IMR-90 (cell line): ENCODE measurements at regions not wholly inside any gene's neighbourhood (a gene's known extent, or its start where the extent isn't known, plus 50 kb on each side); places are given as distances from the start of the nearest gene placed in this dataset.

Experiments used
- ATAC-seq: fragments of 200-7000 bp; cut with Tn5 transposase; 2 replicates; pipeline ENCODE4 v1.9.1; 2020; ENCODE audit warnings: low read depth, mild to moderate bottlenecking, moderate library complexity
- BruUV-seq: library from RNA; stranded (reverse); fragments of 400-500 nt; replicated peaks from 2 replicates; lab custom pipeline; 2021; lab: Mats Ljungman, UMichigan
- CTCF ChIA-PET: fragments of 300-600 bp; formaldehyde crosslinking; extraction: SDS; loops from one replicate; lab custom pipeline; 2021; ENCODE audit warnings: antibody characterized with exemption; lab: Yijun Ruan, JAX
- POLR2A ChIA-PET: fragments of 300-600 bp; sonication (Branson Sonifier 250); formaldehyde crosslinking; loops from one replicate; lab custom pipeline; 2022; ENCODE audit warnings: antibody characterized with exemption; ENCODE audit not compliant: unreplicated experiment; lab: Charles Lee
- DNase-seq: peaks from one replicate; pipeline ENCODE4 v3.0.0; 2013
- H2AFZ ChIP-seq: replicated peaks from 2 replicates; pipeline ENCODE3; 2013; ENCODE audit warnings: low read length, mild to moderate bottlenecking; ENCODE audit not compliant: poor library complexity
- H2AK5ac ChIP-seq: 2 replicates; pipeline ENCODE4 v1.6.1; 2013; ENCODE audit warnings: low read depth, low read length, inconsistent platforms
- H2AK9ac ChIP-seq: replicated peaks from 2 replicates; pipeline ENCODE3; 2013; ENCODE audit warnings: mild to moderate bottlenecking, low read depth, low read length, moderate library complexity; ENCODE audit not compliant: poor library complexity
- H2BK120ac ChIP-seq: 2 replicates; pipeline ENCODE4 v1.6.1; 2013; ENCODE audit warnings: low read depth, low read length, inconsistent platforms
- H2BK15ac ChIP-seq: 3 replicates; pipeline ENCODE4 v1.6.1; 2013; ENCODE audit warnings: low read depth, low read length, inconsistent platforms
- H2BK20ac ChIP-seq: 2 replicates; pipeline ENCODE4 v1.6.1; 2013; ENCODE audit warnings: low read depth, mild to moderate bottlenecking, inconsistent platforms, low read length, moderate library complexity
- H2BK5ac ChIP-seq: 2 replicates; pipeline ENCODE4 v1.6.1; 2013; ENCODE audit warnings: mild to moderate bottlenecking, low read depth, low read length, inconsistent platforms; ENCODE audit not compliant: poor library complexity, severe bottlenecking
- H3K14ac ChIP-seq: replicated peaks from 2 replicates; pipeline ENCODE4 v1.6.1; 2013; ENCODE audit warnings: low read depth, low read length, inconsistent platforms
- H3K18ac ChIP-seq: 2 replicates; pipeline ENCODE4 v1.6.1; 2013; ENCODE audit warnings: low read depth, low read length, control low read depth
- H3K23ac ChIP-seq: 2 replicates; pipeline ENCODE4 v1.6.1; 2013; ENCODE audit warnings: low read depth, low read length, inconsistent platforms
- H3K27ac ChIP-seq: 2 replicates; pipeline ENCODE4 v1.5.1; 2013; ENCODE audit warnings: mild to moderate bottlenecking, control low read depth, low read length; ENCODE audit not compliant: insufficient read depth
- H3K27me3 ChIP-seq: 2 replicates; pipeline ENCODE4 v1.6.1; 2013; ENCODE audit warnings: low read length; ENCODE audit not compliant: control insufficient read depth, insufficient read depth
- H3K36me3 ChIP-seq: 2 replicates; pipeline ENCODE4 v1.6.1; 2013; ENCODE audit warnings: low read length, mixed read lengths; ENCODE audit not compliant: control insufficient read depth, insufficient read depth
- H3K4ac ChIP-seq: 2 replicates; pipeline ENCODE4 v1.6.1; 2013; ENCODE audit warnings: low read depth, low read length, inconsistent platforms
- H3K4me1 ChIP-seq: 2 replicates; pipeline ENCODE4 v1.6.1; 2013; ENCODE audit warnings: low read length, mixed read lengths; ENCODE audit not compliant: control insufficient read depth, insufficient read depth
- H3K4me2 ChIP-seq: 2 replicates; pipeline ENCODE4 v1.6.1; 2013; ENCODE audit warnings: low read depth, mild to moderate bottlenecking, control low read depth, low read length, moderate library complexity
- H3K4me3 ChIP-seq: 2 replicates; pipeline ENCODE4 v1.5.1; 2013; ENCODE audit warnings: low read depth, mild to moderate bottlenecking, control low read depth, low read length, moderate library complexity; ENCODE audit not compliant: insufficient read depth
- H3K56ac ChIP-seq: 2 replicates; pipeline ENCODE4 v1.6.1; 2013; ENCODE audit warnings: low read length, inconsistent platforms; ENCODE audit not compliant: insufficient read depth; ENCODE audit errors: extremely low read depth
- H3K79me1 ChIP-seq, 2 experiments: 2 replicates each; pipeline ENCODE4 v1.6.1; 2013; ENCODE audit warnings: low read length in 2 of 2, inconsistent platforms in 1 of 2, low read depth in 1 of 2
- H3K9ac ChIP-seq: 2 replicates; pipeline ENCODE4 v1.6.1; 2013; ENCODE audit warnings: low read depth, low read length, control low read depth
- H3K9me1 ChIP-seq: 2 replicates; pipeline ENCODE4 v1.6.1; 2013; ENCODE audit warnings: low read length, inconsistent platforms; ENCODE audit not compliant: insufficient read depth
- H3K9me3 ChIP-seq: 2 replicates; pipeline ENCODE4 v1.6.1; 2013; ENCODE audit warnings: low read length; ENCODE audit not compliant: control insufficient read depth, insufficient read depth
- H4K20me1 ChIP-seq: 2 replicates; pipeline ENCODE4 v1.6.1; 2013; ENCODE audit warnings: low read length, inconsistent platforms; ENCODE audit not compliant: insufficient read depth
- H4K5ac ChIP-seq: 2 replicates; pipeline ENCODE4 v1.6.1; 2013; ENCODE audit warnings: mild to moderate bottlenecking, low read depth, low read length, control low read depth
- H4K8ac ChIP-seq, 2 experiments: 2 replicates each; pipeline ENCODE4 v1.6.1; 2013; ENCODE audit warnings: low read depth in 2 of 2, low read length in 2 of 2, control low read depth in 1 of 2, inconsistent platforms in 1 of 2
- H4K91ac ChIP-seq: 2 replicates; pipeline ENCODE4 v1.6.1; 2013; ENCODE audit warnings: low read depth, low read length, inconsistent platforms; ENCODE audit not compliant: insufficient read depth
- BHLHE40 ChIP-seq: fragments of 150-350 bp; IDR thresholded peaks from 2 replicates; pipeline ENCODE4 v1.6.1; 2016; ENCODE audit warnings: mild to moderate bottlenecking, low read depth, low read length
- CEBPB ChIP-seq: IDR thresholded peaks from 2 replicates; pipeline ENCODE4 v1.6.1; 2012; ENCODE audit warnings: low read depth, low read length, improper control_type of control experiment
- CHD1 ChIP-seq: IDR thresholded peaks from 2 replicates; pipeline ENCODE4 v1.6.1; 2012; ENCODE audit warnings: low read depth, low read length, improper control_type of control experiment
- ELK1 ChIP-seq: fragments of 150-350 bp; IDR thresholded peaks from 2 replicates; pipeline ENCODE4 v1.6.1; 2016; ENCODE audit warnings: low read depth, mild to moderate bottlenecking, low read length, moderate library complexity, borderline replicate concordance
- MAZ ChIP-seq: IDR thresholded peaks from 2 replicates; pipeline ENCODE4 v1.6.1; 2012; ENCODE audit warnings: low read depth, mild to moderate bottlenecking, low read length, improper control_type of control experiment, moderate library complexity, borderline replicate concordance
- MXI1 ChIP-seq: IDR thresholded peaks from 2 replicates; pipeline ENCODE4 v1.6.1; 2012; ENCODE audit warnings: low read depth, mild to moderate bottlenecking, low read length, moderate library complexity, borderline replicate concordance
- POLR2A ChIP-seq: IDR thresholded peaks from 2 replicates; pipeline ENCODE4 v1.6.1; 2012; ENCODE audit warnings: mild to moderate bottlenecking, low read depth, low read length
- RAD21 ChIP-seq: IDR thresholded peaks from 2 replicates; pipeline ENCODE4 v1.6.1; 2012; ENCODE audit warnings: low read length, improper control_type of control experiment
- RFX5 ChIP-seq: IDR thresholded peaks from 2 replicates; pipeline ENCODE4 v1.8.0; 2012; ENCODE audit warnings: low read depth, mild to moderate bottlenecking, low read length, moderate library complexity
- WGBS, 2 experiments: methylation state at CpG; one replicate each; pipeline versions ENCODE4 v1.1.5 to v1.1.7; 2013; ENCODE audit warnings: missing lambda C conversion rate in 2 of 2; ENCODE audit not compliant: insufficient read length in 1 of 2; ENCODE audit errors: extremely low coverage in 2 of 2; 5-methylcytosine and 5-hydroxymethylcytosine counted together
- dilution Hi-C: fragments of 300-500 bp; cut with HindIII; formaldehyde crosslinking; loops from one replicate; pipeline ENCODE4 v1.14.3; 2018; ENCODE audit warnings: low sequenced_read_pairs; ENCODE audit not compliant: unreplicated experiment
- in situ Hi-C: fragments of 300-500 bp; cut with MboI; formaldehyde crosslinking; loops from 3 replicates; pipeline ENCODE4 v1.14.3; 2019; ENCODE audit warnings: low sequenced_read_pairs, inconsistent platforms, mixed read lengths
- intact Hi-C: fragments of 100-400 bp; cut with micrococcal nuclease; formaldehyde crosslinking; loops from 2 replicates; pipeline ENCODE4 v1.10.0; 2022
- TF ChIP-seq, protein P1 (sequence below): conservative IDR thresholded peaks from 2 replicates; pipeline ENCODE4 v1.5.1; 2012; ENCODE audit warnings: mild to moderate bottlenecking, low read depth, low read length, improper control_type of control experiment
- TF ChIP-seq, protein P2 (sequence below): fragments of 150-350 bp; IDR thresholded peaks from 2 replicates; pipeline ENCODE4 v1.6.1; 2017; ENCODE audit warnings: mild to moderate bottlenecking, antibody characterized with exemption, low read length, low read depth

GRCh38 chr3:116981089-116981488 lies 271.5 kb downstream of the TUSC7 start:
- CTCF ChIA-PET = no interaction called here
- H2BK5ac ChIP-seq = no peak overlapping the region
- H2AK9ac ChIP-seq = no peak overlapping the region
- H3K23ac ChIP-seq = no peak overlapping the region
- BruUV-seq = no TSS peak
- H3K27me3 ChIP-seq = no peaks in the 10 kb centered on the region
- POLR2A ChIA-PET = no interaction called here
- ATAC-seq (no peak), DNase-seq (no peak)
- no peak overlapping the region for H3K14ac ChIP-seq
- H4K5ac ChIP-seq = no peak overlapping the region
- H3K9me3 ChIP-seq = no peaks in the 10 kb centered on the region
- intact Hi-C loops (no loop called here), in situ Hi-C loops (no loop called here), dilution Hi-C loops (no loop called here)
- no peak overlapping the region for H4K8ac ChIP-seq
- H4K91ac ChIP-seq = no peak overlapping the region
- H3K56ac ChIP-seq = no peak overlapping the region
- WGBS, 2 experiments = no CpG with 5 or more reads among the region's 5 CpGs
- H3K27ac ChIP-seq = no peak overlapping the region
- no peak overlapping the region for H3K4ac ChIP-seq
- no peak overlapping the region for H3K9ac ChIP-seq
- no peak overlapping the region for H3K4me2 ChIP-seq
- H3K79me1 ChIP-seq = no peaks in the 10 kb centered on the region
- H3K18ac ChIP-seq = no peak overlapping the region
- no peak overlapping the region for H2AFZ ChIP-seq
- H4K20me1 ChIP-seq = no peaks in the 10 kb centered on the region
- no peak overlapping the region for H2BK20ac ChIP-seq
- no peaks in the 10 kb centered on the region for H3K9me1 ChIP-seq
- H3K4me3 ChIP-seq = no peak overlapping the region
- H2AK5ac ChIP-seq = no peak overlapping the region
- no peak overlapping the region for H2BK15ac ChIP-seq
- no peaks in the 10 kb centered on the region for H3K4me1 ChIP-seq
- no peak overlapping the region for H2BK120ac ChIP-seq
- no peak for TF ChIP-seq BHLHE40
- no peak for TF ChIP-seq MXI1
- TF ChIP-seq RFX5 = no peak
- TF ChIP-seq RAD21 = no peak
- no peak for TF ChIP-seq ELK1
- TF ChIP-seq, protein P1, sequence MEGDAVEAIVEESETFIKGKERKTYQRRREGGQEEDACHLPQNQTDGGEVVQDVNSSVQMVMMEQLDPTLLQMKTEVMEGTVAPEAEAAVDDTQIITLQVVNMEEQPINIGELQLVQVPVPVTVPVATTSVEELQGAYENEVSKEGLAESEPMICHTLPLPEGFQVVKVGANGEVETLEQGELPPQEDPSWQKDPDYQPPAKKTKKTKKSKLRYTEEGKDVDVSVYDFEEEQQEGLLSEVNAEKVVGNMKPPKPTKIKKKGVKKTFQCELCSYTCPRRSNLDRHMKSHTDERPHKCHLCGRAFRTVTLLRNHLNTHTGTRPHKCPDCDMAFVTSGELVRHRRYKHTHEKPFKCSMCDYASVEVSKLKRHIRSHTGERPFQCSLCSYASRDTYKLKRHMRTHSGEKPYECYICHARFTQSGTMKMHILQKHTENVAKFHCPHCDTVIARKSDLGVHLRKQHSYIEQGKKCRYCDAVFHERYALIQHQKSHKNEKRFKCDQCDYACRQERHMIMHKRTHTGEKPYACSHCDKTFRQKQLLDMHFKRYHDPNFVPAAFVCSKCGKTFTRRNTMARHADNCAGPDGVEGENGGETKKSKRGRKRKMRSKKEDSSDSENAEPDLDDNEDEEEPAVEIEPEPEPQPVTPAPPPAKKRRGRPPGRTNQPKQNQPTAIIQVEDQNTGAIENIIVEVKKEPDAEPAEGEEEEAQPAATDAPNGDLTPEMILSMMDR = no peak
- no peak for TF ChIP-seq CHD1
- TF ChIP-seq CEBPB = no peak
- TF ChIP-seq POLR2A = no peak
- no peak for TF ChIP-seq MAZ
- TF ChIP-seq, protein P2, sequence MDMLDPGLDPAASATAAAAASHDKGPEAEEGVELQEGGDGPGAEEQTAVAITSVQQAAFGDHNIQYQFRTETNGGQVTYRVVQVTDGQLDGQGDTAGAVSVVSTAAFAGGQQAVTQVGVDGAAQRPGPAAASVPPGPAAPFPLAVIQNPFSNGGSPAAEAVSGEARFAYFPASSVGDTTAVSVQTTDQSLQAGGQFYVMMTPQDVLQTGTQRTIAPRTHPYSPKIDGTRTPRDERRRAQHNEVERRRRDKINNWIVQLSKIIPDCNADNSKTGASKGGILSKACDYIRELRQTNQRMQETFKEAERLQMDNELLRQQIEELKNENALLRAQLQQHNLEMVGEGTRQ = no peak
- H3K36me3 ChIP-seq = no peaks in the 10 kb centered on the region
